ENCODE measurements at regions not wholly inside any gene's neighbourhood (a gene's known extent, or its start where the extent isn't known, plus 50 kb on each side); places are given as distances from the start of the nearest gene placed in this dataset.
"Not testable (repeated sequence)": the region's sequence is repeated elsewhere in the genome, so short reads cannot be mapped to it uniquely, and the experiment has no call there.

DNA sequence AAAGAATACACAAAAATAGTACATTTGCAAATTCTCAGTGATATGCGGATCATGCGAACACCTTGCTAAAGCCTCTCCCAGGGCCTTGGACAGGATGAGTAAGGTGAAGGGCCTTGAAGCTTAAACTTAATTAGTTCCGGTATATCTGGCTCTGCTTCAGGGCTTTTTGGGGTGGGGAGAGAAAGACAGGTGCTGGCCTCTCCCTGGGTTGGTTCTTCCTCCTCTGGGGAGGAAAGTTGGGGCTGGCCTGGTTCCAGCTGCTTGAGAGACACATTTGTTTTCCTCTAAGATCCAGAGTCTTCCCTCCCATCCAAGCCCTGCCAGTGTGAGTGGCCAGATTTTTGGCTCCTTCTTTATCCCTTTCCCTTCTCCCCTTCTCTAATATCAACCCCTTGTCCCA is 64.7 kb upstream of the EPHB3 start:
- DNase-seq = no peak
- peaks cover 16% of the 10 kb centered on the region for H3K27me3 ChIP-seq
- H3K36me3 ChIP-seq = no peaks in the 10 kb centered on the region
- H3K9me3 ChIP-seq = peaks cover 4% of the 10 kb centered on the region
- H3K4me3 ChIP-seq = no peak overlapping the region

DNA sequence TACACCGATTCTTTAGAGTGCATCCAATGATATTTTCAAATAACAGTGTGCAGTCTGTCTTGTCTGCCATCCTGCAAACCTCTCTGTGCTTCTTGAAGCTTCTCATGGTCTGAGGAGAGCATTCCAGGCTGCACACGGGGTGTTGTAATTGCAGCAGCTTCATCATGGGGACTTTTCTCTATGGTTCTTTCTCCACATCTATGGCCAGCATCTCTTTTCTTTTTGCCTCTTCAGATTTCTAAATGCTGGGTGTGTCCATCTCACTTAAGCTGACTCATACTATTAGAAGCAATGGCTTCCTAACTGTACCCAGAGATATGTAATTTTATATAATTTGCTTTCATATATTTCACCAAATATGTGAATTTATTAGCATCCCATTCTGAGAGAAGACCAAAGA is 63.8 kb upstream of the EPHB3 start:
- Histone ChIP-seq H3K36me3 (no peaks in the 10 kb centered on the region), H3K9me3 (peaks cover 8% of the 10 kb centered on the region), H3K27me3 (peaks cover 11% of the 10 kb centered on the region), H3K4me3 (no peak overlapping the region)
- DNase-seq = no peak

DNA sequence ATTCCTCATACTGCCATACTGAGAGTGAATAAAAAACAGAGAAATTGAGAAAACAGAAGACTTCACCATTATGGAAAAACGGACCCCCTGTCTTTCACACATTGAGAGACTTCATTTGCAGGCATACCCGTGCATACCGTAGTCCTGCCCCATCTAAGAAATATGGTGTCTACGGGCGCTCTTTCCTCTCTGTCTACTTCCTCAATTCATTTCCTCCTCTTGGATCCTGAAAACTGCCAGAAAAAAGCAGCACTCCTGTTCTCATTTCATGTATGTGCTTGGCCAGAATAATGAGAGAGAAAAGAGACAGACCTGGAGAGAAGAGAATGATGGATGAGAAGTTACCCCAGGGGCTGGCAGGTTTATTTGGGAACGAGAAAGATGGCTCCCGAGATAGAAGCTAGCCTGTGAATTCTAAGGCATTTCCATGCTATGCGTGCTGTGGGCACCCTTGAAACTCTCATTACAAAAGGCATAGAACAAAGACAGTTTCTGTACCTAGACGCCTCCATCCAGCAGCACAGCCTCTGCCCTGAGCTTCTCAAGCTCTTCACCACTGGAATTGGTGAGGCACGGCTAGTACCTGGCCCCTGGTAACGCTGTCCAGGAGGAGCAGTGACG is 62.5 kb upstream of the EPHB3 start:
- Histone ChIP-seq H3K27me3 (no peaks in the 10 kb centered on the region; the same call in 1 of the 2 replicates), H3K36me3 (no peaks in the 10 kb centered on the region), H3K9me3 (peaks cover 14% of the 10 kb centered on the region), H3K4me3 (no peak overlapping the region)
- DNase-seq = no peak

DNA sequence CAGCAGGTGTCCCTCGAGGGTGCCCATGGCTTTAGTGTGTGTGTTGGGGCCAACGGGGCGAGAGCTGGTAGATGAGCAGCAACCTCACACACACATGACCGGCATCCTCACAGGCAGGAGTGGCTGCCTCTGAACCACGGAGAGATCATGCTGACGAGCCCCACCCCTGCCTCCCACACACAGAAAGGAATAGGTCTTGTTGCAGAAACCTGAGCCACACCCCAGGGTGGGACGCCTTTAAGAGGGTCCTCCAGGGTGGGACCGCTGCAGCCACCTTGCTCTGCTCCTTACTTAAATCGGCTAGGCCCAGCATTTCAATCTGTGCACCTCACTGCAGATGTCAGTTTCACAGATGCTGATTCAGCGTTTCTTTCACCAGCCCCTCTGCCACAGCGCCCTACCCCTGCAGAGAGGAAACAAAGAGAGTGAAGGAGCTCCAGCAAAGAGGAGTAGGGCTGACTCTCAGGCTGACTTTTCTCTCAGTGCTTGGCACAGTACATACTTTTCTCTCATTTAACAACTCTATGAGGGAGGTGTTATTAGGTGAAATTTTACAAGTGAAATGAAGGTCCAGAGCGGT is 61.2 kb upstream of the EPHB3 start:
- Histone ChIP-seq H3K4me3 (no peak overlapping the region), H3K9me3 (peaks cover 14% of the 10 kb centered on the region), H3K27me3 (peaks cover 9% of the 10 kb centered on the region), H3K36me3 (no peaks in the 10 kb centered on the region)
- no peak for DNase-seq

DNA sequence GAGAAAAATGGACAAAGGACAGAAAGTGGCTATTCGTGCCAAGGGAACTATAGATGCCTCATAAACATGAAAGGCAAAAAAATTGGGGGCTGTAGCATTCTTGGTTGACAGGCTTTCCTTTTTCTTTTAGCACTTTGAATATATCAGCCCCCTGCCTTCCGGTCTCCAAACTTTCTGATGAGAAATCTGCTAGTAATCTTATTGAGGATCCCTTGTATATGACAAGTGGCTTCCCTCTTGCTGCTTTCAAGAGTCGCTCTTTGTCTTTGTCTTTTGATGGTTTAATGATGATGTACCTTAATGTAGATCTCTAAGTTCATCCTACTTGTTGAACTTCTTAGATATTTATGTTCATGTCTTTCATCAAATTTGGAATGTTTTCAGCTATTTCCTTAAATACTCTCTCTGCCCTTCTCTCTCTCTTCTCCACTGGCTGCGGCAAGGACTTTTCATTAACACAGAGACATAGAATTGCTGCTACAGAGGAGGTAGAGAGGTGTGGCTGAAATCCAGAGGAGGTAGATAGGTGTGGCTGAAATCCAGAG is 59.4 kb upstream of the EPHB3 start:
- peaks cover 16% of the 10 kb centered on the region for H3K27me3 ChIP-seq
- peaks cover 14% of the 10 kb centered on the region for H3K9me3 ChIP-seq
- H3K36me3 ChIP-seq = no peaks in the 10 kb centered on the region
- DNase-seq = no peak
- H3K4me3 ChIP-seq = no peak overlapping the region

DNA sequence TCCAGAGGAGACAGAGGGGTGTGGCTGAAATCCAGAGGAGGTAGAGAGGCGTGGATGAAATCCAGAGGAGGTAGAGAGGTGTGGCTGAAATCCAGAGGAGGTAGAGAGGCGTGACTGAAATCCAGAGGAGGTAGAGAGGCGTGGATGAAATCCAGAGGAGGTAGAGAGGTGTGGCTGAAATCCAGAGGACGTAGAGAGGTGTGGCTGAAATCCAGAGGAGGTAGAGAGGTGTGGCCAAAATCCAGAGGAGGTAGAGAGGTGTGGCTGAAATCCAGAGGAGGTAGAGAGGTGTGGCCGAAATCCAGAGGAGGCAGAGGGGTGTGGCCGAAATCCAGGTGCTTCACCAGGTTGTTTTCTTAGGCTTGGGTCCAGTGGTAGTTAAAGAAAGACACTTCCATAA is 58.7 kb upstream of the EPHB3 start:
- H3K36me3 ChIP-seq, DNase-seq, H3K4me3 ChIP-seq: not testable (repeated sequence)
- Histone ChIP-seq H3K27me3 (peaks cover 16% of the 10 kb centered on the region), H3K9me3 (peaks cover 14% of the 10 kb centered on the region)

DNA sequence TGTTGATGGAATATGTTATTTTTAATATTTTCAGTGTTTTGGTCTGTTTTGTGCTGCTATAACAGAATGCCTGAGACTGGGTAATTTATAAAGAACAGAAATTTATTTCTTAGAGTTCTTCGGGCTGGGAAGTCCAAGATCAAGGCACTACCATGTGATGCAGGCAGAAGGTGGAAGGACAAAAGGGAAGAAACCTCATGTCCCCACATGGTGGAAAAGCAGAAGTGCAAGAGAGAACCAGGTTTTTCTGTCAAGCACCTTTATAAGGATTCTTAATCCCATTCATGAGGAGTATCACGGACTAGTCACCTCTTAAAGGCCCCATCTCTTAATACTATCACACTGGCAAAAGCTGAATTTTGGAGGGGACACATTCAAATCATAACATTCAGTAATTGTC is 57.9 kb upstream of the EPHB3 start:
- H3K36me3 ChIP-seq = no peaks in the 10 kb centered on the region
- DNase-seq = no peak
- no peak overlapping the region for H3K4me3 ChIP-seq
- H3K27me3 ChIP-seq = peaks cover 18% of the 10 kb centered on the region
- H3K9me3 ChIP-seq = peaks cover 14% of the 10 kb centered on the region

DNA sequence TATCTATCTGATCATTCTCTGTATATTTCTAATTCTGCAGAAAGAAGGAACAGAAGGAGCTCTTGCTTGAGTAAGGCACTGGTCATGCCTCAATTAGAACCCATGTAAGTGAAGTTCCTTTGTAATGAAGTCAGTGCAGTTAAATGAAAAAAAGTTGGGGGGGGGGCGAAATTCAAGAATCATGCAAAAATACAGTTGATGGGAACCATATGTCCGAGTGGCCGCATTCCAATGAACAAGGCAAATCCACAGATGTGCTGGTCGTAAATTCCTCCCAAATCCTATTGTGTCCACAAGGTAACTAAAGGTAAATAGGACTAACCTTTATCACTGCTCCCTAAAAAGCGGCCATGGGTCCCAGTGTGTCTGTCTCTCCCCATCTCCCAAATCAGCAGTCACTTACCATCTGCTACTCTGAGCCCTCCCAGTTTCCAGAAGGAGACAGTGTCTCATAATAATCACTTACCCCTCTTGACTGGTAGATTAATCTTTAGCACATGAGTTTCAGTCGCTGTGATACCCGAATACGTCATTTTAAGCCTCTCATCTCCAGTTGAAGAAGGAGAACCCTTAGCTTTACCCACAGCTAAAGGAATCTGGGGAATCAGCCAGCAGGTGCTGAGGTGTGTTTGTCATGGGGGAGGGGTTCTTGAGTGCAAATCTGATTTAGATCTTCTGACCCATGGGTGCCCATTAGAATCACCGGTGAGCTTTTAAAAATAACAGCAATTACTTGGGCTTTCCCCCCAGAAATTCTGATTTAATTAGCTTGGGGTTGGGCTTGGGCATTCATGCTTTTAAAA is 56.3 kb upstream of the EPHB3 start:
- peaks cover 24% of the 10 kb centered on the region for H3K27me3 ChIP-seq
- no peak for DNase-seq
- no peaks in the 10 kb centered on the region for H3K36me3 ChIP-seq
- no peak overlapping the region for H3K4me3 ChIP-seq
- peaks cover 14% of the 10 kb centered on the region for H3K9me3 ChIP-seq

DNA sequence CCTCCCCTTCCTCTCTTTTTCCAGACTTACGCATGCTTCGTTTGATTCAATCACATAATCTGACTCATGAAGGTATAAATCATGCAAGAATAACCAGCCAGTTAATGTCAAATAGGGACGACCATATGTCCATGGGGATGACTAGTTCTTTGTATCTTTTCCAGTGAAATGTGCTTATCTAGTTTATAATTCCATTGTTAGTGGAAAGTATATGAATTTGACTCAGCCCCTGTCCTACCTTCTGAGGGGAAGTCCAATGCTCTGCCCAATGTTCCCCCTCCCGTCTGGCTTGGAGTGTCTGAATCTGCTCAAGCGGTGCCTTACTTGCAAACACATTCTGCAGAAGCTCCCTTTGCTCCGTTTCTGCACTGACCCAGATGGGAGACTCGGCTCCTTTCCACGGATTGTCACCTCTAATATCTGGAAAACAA is 55.0 kb upstream of the EPHB3 start:
- peak; percentile 12 for DNase-seq
- no peak overlapping the region for H3K4me3 ChIP-seq
- H3K9me3 ChIP-seq = peaks cover 13% of the 10 kb centered on the region
- H3K27me3 ChIP-seq = peaks cover 30% of the 10 kb centered on the region
- no peaks in the 10 kb centered on the region for H3K36me3 ChIP-seq

DNA sequence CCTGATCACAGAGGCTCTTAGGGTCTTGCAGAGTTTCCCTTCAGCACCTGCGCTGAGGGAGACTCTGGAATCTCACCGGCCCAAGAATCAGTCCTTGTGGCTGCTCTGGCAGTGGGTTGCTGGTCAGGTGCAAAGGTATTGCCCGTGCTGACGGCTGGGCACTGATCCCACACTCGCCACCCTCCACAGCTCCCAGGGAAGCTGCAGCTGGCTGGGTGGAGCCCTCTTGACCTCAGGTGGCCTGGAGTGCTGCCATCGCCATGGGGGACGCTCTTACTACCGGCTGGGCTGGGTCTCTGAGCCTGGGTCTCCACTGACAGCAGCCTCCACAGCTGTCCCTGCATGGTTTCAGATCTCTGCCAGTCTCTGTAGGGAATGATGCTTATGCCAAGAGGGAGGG is 52.6 kb upstream of the EPHB3 start:
- peaks cover 54% of the 10 kb centered on the region for H3K27me3 ChIP-seq

DNA sequence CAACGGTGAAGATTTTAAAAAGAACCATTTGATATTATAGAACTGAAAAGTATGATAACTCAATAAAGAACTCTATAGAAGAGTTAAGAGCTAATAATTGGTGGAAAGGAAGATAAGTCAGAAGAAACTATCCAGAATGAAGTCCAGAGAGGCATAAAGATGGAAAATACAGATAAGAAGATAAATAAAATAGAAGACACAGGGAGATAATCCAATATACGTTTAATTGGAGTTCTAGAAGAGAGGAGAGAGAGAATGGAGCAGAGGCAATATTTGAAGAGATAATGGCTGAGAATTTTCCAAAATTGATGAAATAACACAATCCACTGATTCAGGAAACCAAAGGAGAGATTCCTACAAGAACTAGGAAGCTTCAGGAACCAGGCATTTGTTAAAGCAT is 49.8 kb upstream of the EPHB3 start:
- peaks cover 5% of the 10 kb centered on the region for H3K9me3 ChIP-seq
- H3K36me3 ChIP-seq = no peaks in the 10 kb centered on the region
- no peak for DNase-seq
- H3K27me3 ChIP-seq = peaks cover 55% of the 10 kb centered on the region
- H3K4me3 ChIP-seq = no peak overlapping the region

More for the DNA sequence above, 52.6 kb upstream of the EPHB3 start:
- H3K36me3 ChIP-seq = no peaks in the 10 kb centered on the region
- peaks cover 5% of the 10 kb centered on the region for H3K9me3 ChIP-seq
- no peak overlapping the region for H3K4me3 ChIP-seq
- no peak for DNase-seq

Measured in MG63 (cell line).